ENCODE measurements at regions not wholly inside any gene's neighbourhood (a gene's known extent, or its start where the extent isn't known, plus 50 kb on each side); places are given as distances from the start of the nearest gene placed in this dataset.

DNA sequence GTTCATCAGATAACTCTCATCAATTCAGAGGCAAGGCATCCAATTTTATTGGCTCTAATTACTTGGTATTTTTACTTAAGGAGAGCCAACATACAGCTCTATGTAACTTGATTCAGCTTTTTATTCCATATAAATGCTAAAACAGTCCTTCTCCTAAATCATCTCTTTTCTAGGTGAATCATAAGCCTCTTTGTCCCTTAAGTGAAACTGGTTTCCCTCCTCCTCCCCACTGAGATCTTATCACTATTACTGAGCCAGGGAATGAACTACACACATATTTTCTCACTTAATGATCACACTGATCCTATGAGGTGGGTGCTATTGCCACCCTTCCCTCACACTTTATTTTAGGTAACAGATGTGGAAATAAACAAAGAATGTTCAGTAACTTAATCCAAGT, 1143.8 kb downstream of the MAT2B start:
- H3K4me3 ChIP-seq (ENCODE audit: low read depth, low read length), result no peak overlapping the region
- TF ChIP-seq, protein P1, sequence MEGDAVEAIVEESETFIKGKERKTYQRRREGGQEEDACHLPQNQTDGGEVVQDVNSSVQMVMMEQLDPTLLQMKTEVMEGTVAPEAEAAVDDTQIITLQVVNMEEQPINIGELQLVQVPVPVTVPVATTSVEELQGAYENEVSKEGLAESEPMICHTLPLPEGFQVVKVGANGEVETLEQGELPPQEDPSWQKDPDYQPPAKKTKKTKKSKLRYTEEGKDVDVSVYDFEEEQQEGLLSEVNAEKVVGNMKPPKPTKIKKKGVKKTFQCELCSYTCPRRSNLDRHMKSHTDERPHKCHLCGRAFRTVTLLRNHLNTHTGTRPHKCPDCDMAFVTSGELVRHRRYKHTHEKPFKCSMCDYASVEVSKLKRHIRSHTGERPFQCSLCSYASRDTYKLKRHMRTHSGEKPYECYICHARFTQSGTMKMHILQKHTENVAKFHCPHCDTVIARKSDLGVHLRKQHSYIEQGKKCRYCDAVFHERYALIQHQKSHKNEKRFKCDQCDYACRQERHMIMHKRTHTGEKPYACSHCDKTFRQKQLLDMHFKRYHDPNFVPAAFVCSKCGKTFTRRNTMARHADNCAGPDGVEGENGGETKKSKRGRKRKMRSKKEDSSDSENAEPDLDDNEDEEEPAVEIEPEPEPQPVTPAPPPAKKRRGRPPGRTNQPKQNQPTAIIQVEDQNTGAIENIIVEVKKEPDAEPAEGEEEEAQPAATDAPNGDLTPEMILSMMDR (IDR thresholded peaks at IDR 0.05; ENCODE audit: insufficient read depth, low read length, poor library complexity, severe bottlenecking), result no peak
- no peaks in the 10 kb centered on the region for H3K27me3 ChIP-seq (ENCODE audit: control insufficient read depth, insufficient read depth, low read length)
- H3K36me3 ChIP-seq (ENCODE audit: control insufficient read depth, insufficient read depth, low read length), result no peaks in the 10 kb centered on the region
- DNase-seq (ENCODE audit: low read depth), result no peak

DNA sequence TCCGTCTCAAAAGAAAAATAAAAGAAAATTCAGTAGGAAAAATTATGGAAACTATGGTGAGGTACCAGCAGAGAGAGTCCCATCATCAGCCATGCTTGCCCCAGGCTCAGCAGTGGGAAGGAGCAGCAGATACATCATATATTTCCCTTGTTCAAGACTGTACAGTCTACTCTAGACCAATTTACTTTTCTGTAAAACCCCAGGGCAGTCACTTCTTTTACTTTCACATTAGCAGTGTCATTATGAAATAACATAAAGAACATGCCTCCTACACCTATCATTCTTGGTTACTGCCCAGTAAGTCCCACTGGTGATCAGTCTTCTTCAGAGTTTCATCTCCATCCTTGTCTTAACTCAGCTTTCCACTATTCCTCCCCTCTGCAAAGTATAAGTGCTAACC, 1145.0 kb downstream of the MAT2B start:
- no peaks in the 10 kb centered on the region for H3K36me3 ChIP-seq (ENCODE audit: control insufficient read depth, insufficient read depth, low read length)

DNA sequence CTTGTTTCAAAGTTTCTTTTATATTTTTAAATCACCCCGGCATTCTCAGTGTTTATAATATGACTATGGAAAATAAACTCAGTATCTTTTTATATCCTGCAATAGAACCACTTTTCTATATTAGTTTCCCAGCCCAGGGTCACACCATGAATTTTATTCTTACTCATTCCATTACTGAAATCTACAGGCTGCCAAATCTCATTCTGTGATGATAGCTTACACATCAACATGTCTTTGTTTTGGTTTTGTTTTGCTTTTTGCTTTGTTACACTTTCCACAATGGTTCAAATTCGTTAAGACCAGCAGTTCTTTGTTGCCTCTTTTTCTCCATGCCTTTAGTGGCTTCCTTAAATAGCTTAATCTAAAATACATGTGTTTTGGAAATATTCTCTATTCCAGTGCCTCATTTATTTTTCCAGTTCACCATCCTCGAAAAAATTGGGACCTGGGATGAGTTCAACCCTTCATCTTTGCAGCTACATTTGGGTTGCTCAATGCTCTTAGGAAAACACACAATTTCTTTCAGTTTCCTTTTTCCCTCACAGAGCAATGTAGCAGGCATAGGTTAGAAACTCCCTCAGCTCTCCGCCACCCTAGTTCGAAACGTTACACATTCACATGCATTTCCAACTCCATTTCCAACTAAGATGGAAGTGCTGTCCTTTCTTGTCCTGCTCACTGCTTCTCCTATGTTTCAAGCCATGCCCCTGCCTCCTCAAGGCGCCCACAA, 1146.3 kb downstream of the MAT2B start:
- TF ChIP-seq, protein P1 (IDR thresholded peaks at IDR 0.05; ENCODE audit: insufficient read depth, low read length, poor library complexity, severe bottlenecking), result no peak
- no peaks in the 10 kb centered on the region for H3K36me3 ChIP-seq (ENCODE audit: control insufficient read depth, insufficient read depth, low read length)
- no peaks in the 10 kb centered on the region for H3K27me3 ChIP-seq (ENCODE audit: control insufficient read depth, insufficient read depth, low read length)
- no peak overlapping the region for H3K4me3 ChIP-seq (ENCODE audit: low read depth, low read length)
- no peak for DNase-seq (ENCODE audit: low read depth)

More for the DNA sequence above, 1145.0 kb downstream of the MAT2B start:
- TF ChIP-seq, protein P1 (IDR thresholded peaks at IDR 0.05; ENCODE audit: insufficient read depth, low read length, poor library complexity, severe bottlenecking), result no peak
- DNase-seq (ENCODE audit: low read depth), result no peak
- no peaks in the 10 kb centered on the region for H3K27me3 ChIP-seq (ENCODE audit: control insufficient read depth, insufficient read depth, low read length)
- H3K4me3 ChIP-seq (ENCODE audit: low read depth, low read length), result no peak overlapping the region

DNA sequence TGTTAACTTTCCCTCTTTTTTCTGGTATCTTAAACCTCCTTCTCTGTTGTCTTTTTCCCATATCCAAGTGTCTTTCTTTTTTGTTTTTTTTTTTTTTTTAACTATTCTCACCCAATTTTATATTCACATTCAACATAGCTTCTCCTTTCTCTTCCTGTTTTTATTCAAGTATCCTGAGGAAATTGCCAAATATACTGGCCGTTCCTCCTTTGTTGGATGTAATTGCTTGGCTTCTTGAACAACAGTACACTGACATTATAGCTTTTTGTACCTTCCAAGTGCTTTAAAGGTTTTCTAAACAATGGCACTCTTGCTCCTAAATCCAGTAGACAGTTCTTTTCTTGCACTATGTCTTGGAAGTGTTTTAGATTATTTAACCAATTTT, 1146.8 kb downstream of the MAT2B start:
- Histone ChIP-seq H3K36me3 (ENCODE audit: control insufficient read depth, insufficient read depth, low read length) (no peaks in the 10 kb centered on the region), H3K4me3 (ENCODE audit: low read depth, low read length) (no peak overlapping the region), H3K27me3 (ENCODE audit: control insufficient read depth, insufficient read depth, low read length) (no peaks in the 10 kb centered on the region)
- DNase-seq (ENCODE audit: low read depth), result no peak
- TF ChIP-seq, protein P1 (IDR thresholded peaks at IDR 0.05; ENCODE audit: insufficient read depth, low read length, poor library complexity, severe bottlenecking), result no peak

DNA sequence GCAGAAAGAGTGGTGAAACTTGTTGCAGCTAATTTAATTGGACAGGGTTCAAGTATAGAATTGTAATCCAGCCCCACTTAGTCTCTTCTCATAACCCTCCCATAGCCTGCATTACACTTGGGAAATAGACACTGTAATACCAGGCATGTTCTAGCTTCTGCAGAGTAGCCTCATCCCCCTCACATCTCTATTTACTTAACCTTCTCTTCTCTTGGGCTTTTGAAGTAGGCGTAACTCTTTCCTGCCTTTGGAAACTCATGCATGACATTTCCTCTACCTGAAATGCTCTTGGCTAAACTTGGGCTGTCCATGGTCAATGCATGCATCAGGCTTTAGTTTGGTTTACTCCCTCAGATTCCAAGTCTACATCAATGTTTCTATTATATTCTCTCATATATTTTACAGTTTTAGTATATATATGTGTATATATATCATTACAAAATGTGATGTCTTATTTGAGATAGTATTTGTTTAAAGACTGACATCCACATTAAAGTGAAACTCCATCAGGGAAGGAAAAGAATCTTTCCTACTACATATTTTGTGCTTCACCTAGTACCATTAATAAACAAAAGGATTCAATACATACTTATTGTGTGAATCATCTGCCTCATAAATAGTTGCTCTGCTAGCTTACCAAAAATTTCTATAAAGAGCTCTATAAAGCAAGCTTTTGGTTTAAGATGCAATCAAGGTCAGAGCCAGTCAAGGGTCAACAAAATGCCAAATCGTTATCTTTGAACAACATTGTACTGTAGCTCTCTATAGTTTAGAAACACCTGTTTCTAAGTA, 1158.0 kb downstream of the MAT2B start:
- DNase-seq (ENCODE audit: low read depth), result no peak
- TF ChIP-seq, protein P1 (IDR thresholded peaks at IDR 0.05; ENCODE audit: insufficient read depth, low read length, poor library complexity, severe bottlenecking), result no peak
- H3K36me3 ChIP-seq (ENCODE audit: control insufficient read depth, insufficient read depth, low read length), result no peaks in the 10 kb centered on the region
- H3K27me3 ChIP-seq (ENCODE audit: control insufficient read depth, insufficient read depth, low read length), result no peaks in the 10 kb centered on the region
- no peak overlapping the region for H3K4me3 ChIP-seq (ENCODE audit: low read depth, low read length)

Data from kidney epithelial cell (primary cell).